GM12865 (cell line): ENCODE measurements at regions not wholly inside any gene's neighbourhood (a gene's known extent, or its start where the extent isn't known, plus 50 kb on each side); places are given as distances from the start of the nearest gene placed in this dataset.

Experiments
- DNase-seq: peaks from one replicate; pipeline ENCODE4 v3.0.0; 2010; ENCODE audit warnings: low read depth
- H3K4me3 ChIP-seq: 2 replicates; pipeline ENCODE4 v1.5.1; 2011; ENCODE audit warnings: mild to moderate bottlenecking, low read depth, low read length, control low read depth
- TF ChIP-seq, protein P1 (sequence below): IDR thresholded peaks from 2 replicates; pipeline ENCODE4 v1.5.1; 2011; ENCODE audit warnings: low read length, control low read depth, low read depth, inconsistent platforms; ENCODE audit not compliant: insufficient read depth; ENCODE audit errors: missing control alignments

DNA sequence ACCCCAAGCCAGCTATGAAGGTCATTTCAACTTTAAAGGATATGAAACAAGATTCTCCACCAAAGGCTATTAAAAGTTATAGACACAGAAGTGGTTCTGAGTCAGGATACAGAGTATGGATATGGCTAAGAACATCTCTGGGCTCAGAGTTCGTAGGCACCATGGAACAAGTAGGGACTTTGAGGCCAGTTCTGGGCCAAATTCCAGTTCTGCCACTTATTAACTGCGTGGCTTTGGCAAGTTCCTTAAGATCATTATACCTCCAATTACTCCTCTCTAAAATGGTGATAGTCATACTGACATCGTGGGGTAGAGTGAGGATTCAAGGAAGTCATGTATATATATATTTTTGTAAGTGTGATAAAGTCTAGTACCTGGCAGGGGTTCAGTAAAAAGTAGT lies 105.8 kb upstream of the NFE2L3 start:
- no peak for DNase-seq
- no peak overlapping the region for H3K4me3 ChIP-seq
- TF ChIP-seq, protein P1, sequence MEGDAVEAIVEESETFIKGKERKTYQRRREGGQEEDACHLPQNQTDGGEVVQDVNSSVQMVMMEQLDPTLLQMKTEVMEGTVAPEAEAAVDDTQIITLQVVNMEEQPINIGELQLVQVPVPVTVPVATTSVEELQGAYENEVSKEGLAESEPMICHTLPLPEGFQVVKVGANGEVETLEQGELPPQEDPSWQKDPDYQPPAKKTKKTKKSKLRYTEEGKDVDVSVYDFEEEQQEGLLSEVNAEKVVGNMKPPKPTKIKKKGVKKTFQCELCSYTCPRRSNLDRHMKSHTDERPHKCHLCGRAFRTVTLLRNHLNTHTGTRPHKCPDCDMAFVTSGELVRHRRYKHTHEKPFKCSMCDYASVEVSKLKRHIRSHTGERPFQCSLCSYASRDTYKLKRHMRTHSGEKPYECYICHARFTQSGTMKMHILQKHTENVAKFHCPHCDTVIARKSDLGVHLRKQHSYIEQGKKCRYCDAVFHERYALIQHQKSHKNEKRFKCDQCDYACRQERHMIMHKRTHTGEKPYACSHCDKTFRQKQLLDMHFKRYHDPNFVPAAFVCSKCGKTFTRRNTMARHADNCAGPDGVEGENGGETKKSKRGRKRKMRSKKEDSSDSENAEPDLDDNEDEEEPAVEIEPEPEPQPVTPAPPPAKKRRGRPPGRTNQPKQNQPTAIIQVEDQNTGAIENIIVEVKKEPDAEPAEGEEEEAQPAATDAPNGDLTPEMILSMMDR: no peak

GRCh38 chr7:26046878-26047277 lies 105.1 kb upstream of the NFE2L3 start:
- TF ChIP-seq, protein P1: no peak
- H3K4me3 ChIP-seq: no peak overlapping the region
- no peak for DNase-seq

DNA sequence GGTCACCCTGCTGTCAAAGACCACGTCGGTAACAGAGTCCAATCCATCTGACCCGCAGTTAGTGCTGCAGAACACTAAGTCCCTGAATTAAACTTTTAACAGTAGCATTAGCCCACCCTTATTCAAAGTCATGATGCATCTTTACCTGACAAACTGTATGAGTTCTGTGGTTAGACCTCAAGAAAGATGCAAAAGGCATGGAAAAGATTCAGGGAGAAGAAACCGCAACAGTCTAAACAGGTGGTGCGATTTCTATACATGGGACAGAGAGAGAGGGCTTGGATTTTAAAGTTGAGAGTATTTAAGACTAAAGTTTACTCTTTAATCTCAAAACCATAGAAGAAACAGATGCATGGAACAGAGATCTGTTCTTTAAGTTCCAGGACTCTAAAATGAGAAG lies 103.3 kb upstream of the NFE2L3 start:
- no peak overlapping the region for H3K4me3 ChIP-seq
- TF ChIP-seq, protein P1: no peak
- DNase-seq: no peak

- TF ChIP-seq, protein P1: no peak
These were observed 102.9 kb upstream of the NFE2L3 start for GRCh38 chr7:26049081-26049480.

GRCh38 chr7:26051021-26051420 lies 101.0 kb upstream of the NFE2L3 start:
- H3K4me3 ChIP-seq: no peak overlapping the region
- TF ChIP-seq, protein P1: no peak
- DNase-seq: no peak

More at GRCh38 chr7:26049081-26049480, 102.9 kb upstream of the NFE2L3 start:
- no peak for DNase-seq
- no peak overlapping the region for H3K4me3 ChIP-seq

DNA sequence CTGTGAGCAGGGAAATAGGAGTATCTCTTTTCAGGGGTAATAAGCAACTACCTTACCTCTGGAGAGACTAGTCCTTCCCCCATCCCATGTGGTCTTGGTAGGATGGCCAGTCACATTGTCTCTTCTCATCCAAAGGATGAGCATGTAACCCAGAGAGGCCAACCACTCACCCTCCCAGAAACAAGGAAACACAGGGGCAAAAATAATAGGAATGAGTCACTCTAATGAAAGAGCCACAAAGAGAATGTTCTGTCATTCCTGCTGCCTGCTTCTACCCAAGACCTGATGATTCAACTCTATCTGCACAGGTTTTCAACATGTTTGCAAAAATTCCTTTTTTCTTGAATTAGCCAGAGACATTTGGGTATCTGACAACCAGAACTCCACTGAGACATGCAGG lies 99.3 kb upstream of the NFE2L3 start:
- no peak overlapping the region for H3K4me3 ChIP-seq
- DNase-seq: no peak
- TF ChIP-seq, protein P1: no peak

DNA sequence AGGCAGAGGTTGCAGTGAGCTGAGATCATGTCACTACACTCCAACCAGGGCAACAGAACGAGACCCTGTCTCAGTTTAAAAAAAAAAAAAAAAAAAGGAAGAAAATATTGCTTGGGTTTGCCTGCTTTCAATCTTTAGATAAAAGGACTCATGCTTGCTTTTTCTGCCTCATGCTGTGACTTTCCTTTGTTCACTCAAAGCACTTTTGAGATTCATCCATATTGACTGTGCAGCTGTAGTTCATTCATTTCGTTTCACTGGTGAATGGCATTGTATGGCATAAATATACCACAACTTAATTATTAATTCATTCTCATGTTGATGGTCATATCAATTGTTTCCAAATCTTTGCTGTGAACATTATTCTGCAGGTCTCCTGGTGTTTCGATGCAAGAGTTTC lies 97.6 kb upstream of the NFE2L3 start:
- DNase-seq: no peak
- TF ChIP-seq, protein P1: no peak
- no peak overlapping the region for H3K4me3 ChIP-seq
